GM23338 (cell line): ENCODE measurements at regions not wholly inside any gene's neighbourhood (a gene's known extent, or its start where the extent isn't known, plus 50 kb on each side); places are given as distances from the start of the nearest gene placed in this dataset.

ENCODE experiments used
- ATAC-seq: fragments of 200-7000 bp; cut with Tn5 transposase; 3 replicates; pipeline ENCODE4 v1.9.1; 2020
- DNase-seq: peaks from one replicate; pipeline ENCODE4 v3.0.0-alpha.2; 2015; ENCODE audit warnings: low spot score
- H2AFZ ChIP-seq: fragments of 200-600 bp; sonication (generic); 2 replicates; pipeline ENCODE4 v1.8.0; 2016; ENCODE audit warnings: antibody characterized with exemption, mild to moderate bottlenecking, moderate library complexity
- H3F3A ChIP-seq: fragments of 200-600 bp; sonication (generic); replicated peaks from 2 replicates; pipeline ENCODE4 v1.8.0; 2017; ENCODE audit warnings: antibody characterized with exemption, mixed run types, low read depth
- H3K27ac ChIP-seq: fragments of 200-600 bp; sonication (generic); 2 replicates; pipeline ENCODE4 v1.6.1; 2016; ENCODE audit warnings: low read depth
- H3K27me3 ChIP-seq: fragments of 200-600 bp; sonication (generic); 2 replicates; pipeline ENCODE4 v1.8.0; 2016; ENCODE audit warnings: mild to moderate bottlenecking, mixed run types, moderate library complexity; ENCODE audit not compliant: insufficient read depth
- H3K36me3 ChIP-seq: fragments of 200-600 bp; sonication (generic); 2 replicates; pipeline ENCODE4 v1.8.0; 2016; ENCODE audit warnings: mild to moderate bottlenecking; ENCODE audit not compliant: insufficient read depth
- H3K4me1 ChIP-seq: fragments of 200-600 bp; sonication (generic); 2 replicates; pipeline ENCODE4 v1.8.0; 2016; ENCODE audit warnings: mild to moderate bottlenecking, moderate library complexity; ENCODE audit not compliant: insufficient read depth
- H3K4me2 ChIP-seq: fragments of 200-600 bp; sonication (generic); 2 replicates; pipeline ENCODE4 v1.7.1; 2017; ENCODE audit warnings: mixed run types
- H3K4me3 ChIP-seq: fragments of 200-600 bp; sonication (generic); 2 replicates; pipeline ENCODE4 v1.6.1; 2016; ENCODE audit warnings: mixed run types
- H3K79me2 ChIP-seq: fragments of 200-600 bp; sonication (generic); replicated peaks from 2 replicates; pipeline ENCODE4 v1.8.0; 2017; ENCODE audit warnings: mild to moderate bottlenecking; ENCODE audit not compliant: insufficient read depth
- H3K9me2 ChIP-seq: fragments of 200-600 bp; sonication (generic); 2 replicates; pipeline ENCODE4 v1.8.0; 2017; ENCODE audit not compliant: insufficient read depth
- H4K20me1 ChIP-seq: fragments of 200-600 bp; sonication (generic); replicated peaks from 2 replicates; pipeline ENCODE4 v1.8.0; 2017; ENCODE audit warnings: mild to moderate bottlenecking; ENCODE audit not compliant: insufficient read depth
- H3K27ac Mint-ChIP-seq: 2 replicates; pipeline ENCODE4 v1.8.0; 2020; ENCODE audit warnings: inconsistent platforms, mild to moderate bottlenecking, moderate library complexity, mixed read lengths
- H3K27me3 Mint-ChIP-seq: 3 replicates; pipeline ENCODE4 v1.8.0; 2022; ENCODE audit warnings: low read depth, mild to moderate bottlenecking, moderate library complexity, mixed read lengths, inconsistent platforms; ENCODE audit not compliant: insufficient read depth, poor library complexity
- H3K36me3 Mint-ChIP-seq: 3 replicates; pipeline ENCODE4 v1.8.0; 2021; ENCODE audit warnings: low read depth, mild to moderate bottlenecking, inconsistent platforms, moderate library complexity, mixed read lengths
- H3K4me1 Mint-ChIP-seq: 3 replicates; pipeline ENCODE4 v1.8.0; 2020; ENCODE audit warnings: mild to moderate bottlenecking, inconsistent platforms, mixed read lengths
- H3K4me3 Mint-ChIP-seq: 3 replicates; pipeline ENCODE4 v1.8.0; 2021; ENCODE audit warnings: moderate library complexity, mild to moderate bottlenecking, inconsistent platforms, mixed read lengths
- H3K9me3 Mint-ChIP-seq: 3 replicates; pipeline ENCODE4 v1.8.0; 2020; ENCODE audit warnings: moderate library complexity, mild to moderate bottlenecking, inconsistent platforms, mixed read lengths
- CTCF ChIP-seq, 2 experiments: fragments of 200-600 bp in 1 of 2; sonication (generic) in 1 of 2; conservative IDR thresholded peaks; 2 replicates each; pipeline versions ENCODE4 v1.5.1 to v1.6.1; 2016 to 2017; ENCODE audit warnings: antibody characterized with exemption in 2 of 2, low read depth in 2 of 2, mild to moderate bottlenecking in 2 of 2, moderate library complexity in 1 of 2
- EZH2phosphoT487 ChIP-seq: fragments of 200-600 bp; sonication (generic); IDR thresholded peaks from one replicate; pipeline ENCODE4 v1.8.1; 2018; ENCODE audit warnings: antibody characterized with exemption; ENCODE audit not compliant: unreplicated experiment
- NANOG ChIP-seq: IDR thresholded peaks from 2 replicates; pipeline ENCODE4 v1.6.1; 2016; ENCODE audit warnings: antibody characterized with exemption, borderline replicate concordance
- REST ChIP-seq: IDR thresholded peaks from one replicate; pipeline ENCODE4 v1.6.1; 2018; ENCODE audit warnings: antibody characterized with exemption; ENCODE audit not compliant: unreplicated experiment
- STAT1 ChIP-seq: IDR thresholded peaks from one replicate; pipeline ENCODE4 v1.6.1; 2016; ENCODE audit warnings: antibody characterized with exemption; ENCODE audit not compliant: unreplicated experiment
- ZNF114 ChIP-seq: fragments of 250-450 bp; sonication (Bioruptor Pico); IDR thresholded peaks from 2 replicates; pipeline ENCODE4 v1.5.0; 2020; ENCODE audit warnings: mild to moderate bottlenecking, moderate library complexity
- ZNF462 ChIP-seq: fragments of 250-450 bp; sonication (Bioruptor Pico); IDR thresholded peaks from 2 replicates; pipeline ENCODE4 v1.5.0; 2020; ENCODE audit warnings: mild to moderate bottlenecking, moderate library complexity

- ATAC-seq (no peak), DNase-seq (no peak)
- Histone ChIP-seq H3K36me3 (no peaks in the 10 kb centered on the region), H3K4me2 (no peak overlapping the region), H3K4me1 (no peaks in the 10 kb centered on the region), H3K79me2 (no peaks in the 10 kb centered on the region), H4K20me1 (no peaks in the 10 kb centered on the region), H3K9me2 (no peaks in the 10 kb centered on the region), H3K27ac (no peak overlapping the region), H3F3A (no peaks in the 10 kb centered on the region), H3K27me3 (no peaks in the 10 kb centered on the region), H2AFZ (no peak overlapping the region), H3K4me3 (no peak overlapping the region)
- Mint-ChIP-seq H3K4me1 (no peaks in the 10 kb centered on the region), H3K4me3 (no peak overlapping the region), H3K36me3 (no peaks in the 10 kb centered on the region), H3K27ac (no peak overlapping the region), H3K9me3 (peaks cover 2% of the 10 kb centered on the region; the same call in 1 of the 3 replicates), H3K27me3 (no peaks in the 10 kb centered on the region)
- no peak for TF ChIP-seq ZNF462
- TF ChIP-seq EZH2phosphoT487 = no peak
- no peak for TF ChIP-seq ZNF114 (CRISPR knock-in tag)
- TF ChIP-seq STAT1 = no peak
- TF ChIP-seq CTCF (conservative IDR thresholded peaks at IDR 0.05; ENCODE audit: low read depth in 2 of 2) = peak in 1 of 2 experiments; percentile 17; a peak in 1 of 4 replicates
- no peak for TF ChIP-seq REST
- TF ChIP-seq NANOG = no peak
Observed at GRCh38 chr1:234691567-234691966, 81.6 kb upstream of the IRF2BP2 start.
